IPS-15b (cell line): ENCODE measurements at regions not wholly inside any gene's neighbourhood (a gene's known extent, or its start where the extent isn't known, plus 50 kb on each side); places are given as distances from the start of the nearest gene placed in this dataset.

ENCODE experiments used
- H3K27me3 ChIP-seq: one replicate; pipeline ENCODE4 v1.6.1; 2013; ENCODE audit warnings: low read length; ENCODE audit not compliant: control insufficient read depth, insufficient read depth
- H3K36me3 ChIP-seq: one replicate; pipeline ENCODE4 v1.6.1; 2013; ENCODE audit warnings: low read length; ENCODE audit not compliant: control insufficient read depth, insufficient read depth
- H3K4me1 ChIP-seq: one replicate; pipeline ENCODE4 v1.6.1; 2013; ENCODE audit warnings: mild to moderate bottlenecking, low read length; ENCODE audit not compliant: control insufficient read depth, insufficient read depth
- H3K4me3 ChIP-seq: one replicate; pipeline ENCODE4 v1.5.1; 2013; ENCODE audit warnings: low read depth, low read length
- H3K9ac ChIP-seq: one replicate; pipeline ENCODE4 v1.6.1; 2013; ENCODE audit warnings: low read depth, mild to moderate bottlenecking, low read length
- H3K9me3 ChIP-seq: one replicate; pipeline ENCODE4 v1.6.1; 2013; ENCODE audit warnings: mild to moderate bottlenecking, low read length; ENCODE audit not compliant: control insufficient read depth, insufficient read depth

DNA sequence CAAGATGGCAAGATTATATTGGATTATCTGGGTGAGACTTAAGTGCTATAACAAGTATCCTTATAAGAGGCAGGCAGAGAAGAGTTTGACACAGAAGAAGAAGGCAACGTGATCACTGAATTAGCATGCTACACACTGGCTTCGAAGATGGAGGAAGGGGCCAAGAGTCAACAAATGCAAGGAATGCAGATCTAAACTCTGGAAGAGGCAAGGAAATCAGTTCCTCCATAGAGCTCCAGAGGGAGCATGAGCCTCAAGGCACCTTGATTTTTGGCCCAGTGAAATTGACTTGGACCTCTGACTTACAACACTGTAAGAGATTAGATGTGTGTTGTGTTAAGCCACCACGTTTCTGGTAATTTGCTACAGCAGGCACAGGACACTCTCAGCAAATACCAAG lies 536.4 kb upstream of the SEL1L start:
- Histone ChIP-seq H3K36me3 (no peaks in the 10 kb centered on the region), H3K27me3 (no peaks in the 10 kb centered on the region), H3K4me3 (no peak overlapping the region), H3K9ac (no peak overlapping the region), H3K4me1 (no peaks in the 10 kb centered on the region), H3K9me3 (no peaks in the 10 kb centered on the region)

DNA sequence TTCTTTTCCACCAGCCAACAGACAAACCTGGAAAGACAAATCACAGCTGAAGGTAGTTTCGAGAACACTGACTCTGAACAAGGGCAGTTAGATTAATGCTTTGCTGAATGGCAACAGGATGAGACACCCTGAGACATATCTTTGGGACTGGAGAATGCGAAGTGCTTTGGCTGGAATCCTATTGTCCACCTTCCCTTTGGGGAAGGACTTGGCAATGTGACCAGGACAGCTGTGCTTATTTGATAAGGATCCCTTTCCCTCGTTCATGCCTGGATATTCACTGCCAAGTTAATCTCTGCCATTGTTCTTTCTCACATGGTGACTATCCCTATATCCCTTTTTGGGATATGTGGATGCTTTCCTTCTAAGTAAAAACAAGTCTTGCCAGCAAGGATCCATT lies 537.1 kb upstream of the SEL1L start:
- no peaks in the 10 kb centered on the region for H3K4me1 ChIP-seq
- no peak overlapping the region for H3K9ac ChIP-seq
- H3K9me3 ChIP-seq, result no peaks in the 10 kb centered on the region
- no peaks in the 10 kb centered on the region for H3K27me3 ChIP-seq
- no peaks in the 10 kb centered on the region for H3K36me3 ChIP-seq
- no peak overlapping the region for H3K4me3 ChIP-seq

DNA sequence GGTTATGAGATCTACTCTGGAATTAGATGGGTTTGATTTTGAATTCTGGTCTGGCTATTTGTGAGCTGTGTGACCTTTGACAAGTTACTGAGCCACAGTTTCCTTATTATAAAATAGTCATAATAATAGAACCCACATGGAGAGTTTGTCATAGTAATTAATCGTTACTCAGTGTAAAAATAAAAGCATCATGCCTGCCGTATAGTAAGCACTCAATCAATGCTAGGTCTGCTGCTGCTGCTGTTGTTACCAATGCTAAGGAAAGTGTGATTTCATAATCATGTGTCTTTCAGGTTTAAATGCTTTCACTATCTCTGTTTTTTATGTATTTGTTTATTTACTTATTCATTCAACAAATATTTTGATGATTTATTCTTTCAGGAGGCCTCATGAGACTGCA lies 539.9 kb upstream of the SEL1L start:
- Histone ChIP-seq H3K36me3 (no peaks in the 10 kb centered on the region), H3K9ac (no peak overlapping the region), H3K4me1 (no peaks in the 10 kb centered on the region), H3K4me3 (no peak overlapping the region), H3K27me3 (no peaks in the 10 kb centered on the region), H3K9me3 (no peaks in the 10 kb centered on the region)

DNA sequence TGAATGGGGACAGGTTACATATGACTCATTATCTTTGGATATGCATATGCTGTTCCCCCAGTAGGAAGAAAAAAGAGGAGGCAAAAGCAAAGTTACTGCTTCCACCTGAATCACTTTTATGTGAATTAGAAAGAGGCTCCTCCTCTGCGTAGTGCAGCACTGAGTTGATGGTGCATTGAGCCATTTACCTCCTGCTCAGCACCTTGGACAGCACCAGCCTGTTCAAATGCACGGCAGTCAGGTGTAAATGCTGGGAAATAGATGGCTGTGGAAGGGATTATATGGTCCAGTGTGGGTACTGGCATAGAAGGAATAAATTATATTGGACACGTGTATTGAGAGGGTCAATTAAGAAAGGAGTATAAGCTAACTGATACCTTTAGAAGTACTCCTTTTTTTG lies 541.9 kb upstream of the SEL1L start:
- no peak overlapping the region for H3K9ac ChIP-seq
- peaks cover 7% of the 10 kb centered on the region for H3K4me1 ChIP-seq
- H3K27me3 ChIP-seq, result no peaks in the 10 kb centered on the region
- H3K36me3 ChIP-seq, result no peaks in the 10 kb centered on the region
- no peak overlapping the region for H3K4me3 ChIP-seq
- H3K9me3 ChIP-seq, result no peaks in the 10 kb centered on the region

DNA sequence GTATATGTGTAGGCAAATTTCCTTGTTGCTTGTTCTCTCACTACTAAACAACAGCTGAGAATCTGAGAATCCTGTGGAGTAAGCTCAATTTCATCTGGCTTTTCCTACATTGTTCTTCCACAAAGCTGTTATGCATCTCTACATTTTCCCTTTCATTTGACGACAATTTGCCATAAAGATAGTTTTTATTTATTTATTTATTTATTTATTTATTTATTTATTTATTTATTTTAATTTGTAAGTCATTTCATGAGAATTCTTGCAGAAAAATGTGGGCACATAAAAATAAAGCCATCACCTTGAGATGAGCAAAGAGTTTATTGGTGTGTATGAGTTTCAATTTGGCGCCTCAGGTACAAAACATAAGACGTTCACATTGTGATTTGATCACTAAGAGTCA lies 545.9 kb upstream of the SEL1L start:
- no peaks in the 10 kb centered on the region for H3K36me3 ChIP-seq
- H3K9me3 ChIP-seq, result no peaks in the 10 kb centered on the region
- H3K4me3 ChIP-seq, result no peak overlapping the region
- no peaks in the 10 kb centered on the region for H3K27me3 ChIP-seq
- no peak overlapping the region for H3K9ac ChIP-seq
- peaks cover 19% of the 10 kb centered on the region for H3K4me1 ChIP-seq

DNA sequence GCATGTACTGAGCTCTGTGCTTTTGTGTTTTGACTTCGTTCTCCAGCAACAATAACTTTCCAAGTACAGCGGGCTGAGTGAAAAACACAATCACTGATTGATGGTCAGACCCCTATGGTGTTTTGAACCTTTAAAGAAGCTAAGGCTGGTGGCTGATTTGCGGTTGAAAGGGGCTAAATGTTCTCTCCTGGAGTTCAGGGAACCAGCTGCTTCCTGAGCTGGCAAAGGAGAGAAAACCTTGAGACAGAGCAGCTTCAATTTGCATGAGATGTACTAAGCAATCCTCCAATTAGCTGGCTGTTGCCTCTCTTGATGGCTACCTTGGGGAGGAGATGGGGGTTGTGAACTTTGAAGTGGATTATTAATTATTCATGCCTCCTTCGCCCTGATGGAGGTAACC lies 546.7 kb upstream of the SEL1L start:
- Histone ChIP-seq H3K9ac (no peak overlapping the region), H3K4me1 (peaks cover 19% of the 10 kb centered on the region), H3K36me3 (no peaks in the 10 kb centered on the region), H3K4me3 (no peak overlapping the region), H3K27me3 (no peaks in the 10 kb centered on the region), H3K9me3 (no peaks in the 10 kb centered on the region)

DNA sequence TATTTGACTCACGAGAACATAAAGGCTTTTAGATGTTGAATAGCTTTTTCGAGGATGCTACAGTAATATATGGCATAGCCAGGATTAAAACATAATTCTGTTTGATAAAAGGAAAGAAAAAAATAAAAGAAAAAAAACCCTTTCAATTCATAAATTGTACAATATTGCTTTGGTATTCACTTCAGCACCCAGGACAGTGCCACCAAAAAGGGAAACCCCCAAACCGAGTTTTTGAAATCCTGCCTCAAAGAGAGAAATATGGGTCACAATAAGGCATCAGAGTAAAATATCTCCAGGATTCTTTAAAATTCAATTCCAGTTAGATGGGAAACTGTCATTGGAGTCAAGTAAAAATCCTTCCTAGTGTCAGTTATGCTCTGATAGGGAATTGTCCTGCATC lies 551.2 kb upstream of the SEL1L start:
- Histone ChIP-seq H3K36me3 (no peaks in the 10 kb centered on the region), H3K9ac (no peak overlapping the region), H3K4me1 (peaks cover 18% of the 10 kb centered on the region), H3K4me3 (no peak overlapping the region), H3K27me3 (no peaks in the 10 kb centered on the region), H3K9me3 (no peaks in the 10 kb centered on the region)

DNA sequence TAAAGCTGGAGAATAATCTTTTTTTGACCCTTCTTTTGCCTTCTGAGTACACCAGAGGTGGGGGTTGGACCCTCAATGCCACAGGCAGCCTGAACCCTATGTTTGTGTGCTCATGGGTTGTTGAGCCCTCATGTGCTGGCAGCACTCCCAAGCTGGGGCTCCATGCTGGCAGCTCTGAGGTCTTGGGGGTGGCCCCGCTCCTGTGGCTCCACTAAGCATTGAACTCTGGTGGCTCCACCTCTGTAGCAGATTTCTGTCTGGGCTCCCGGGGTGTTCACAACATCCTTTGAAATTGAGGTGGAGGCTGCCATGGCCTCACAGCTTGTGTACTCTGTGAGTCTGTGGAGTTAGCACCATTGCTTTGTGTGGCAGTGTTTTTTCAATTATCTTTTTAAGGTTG lies 557.4 kb upstream of the SEL1L start:
- H3K36me3 ChIP-seq, result no peaks in the 10 kb centered on the region
- peaks cover 2% of the 10 kb centered on the region for H3K4me1 ChIP-seq
- H3K9me3 ChIP-seq, result no peaks in the 10 kb centered on the region
- H3K27me3 ChIP-seq, result no peaks in the 10 kb centered on the region
- no peak overlapping the region for H3K4me3 ChIP-seq
- H3K9ac ChIP-seq, result no peak overlapping the region

DNA sequence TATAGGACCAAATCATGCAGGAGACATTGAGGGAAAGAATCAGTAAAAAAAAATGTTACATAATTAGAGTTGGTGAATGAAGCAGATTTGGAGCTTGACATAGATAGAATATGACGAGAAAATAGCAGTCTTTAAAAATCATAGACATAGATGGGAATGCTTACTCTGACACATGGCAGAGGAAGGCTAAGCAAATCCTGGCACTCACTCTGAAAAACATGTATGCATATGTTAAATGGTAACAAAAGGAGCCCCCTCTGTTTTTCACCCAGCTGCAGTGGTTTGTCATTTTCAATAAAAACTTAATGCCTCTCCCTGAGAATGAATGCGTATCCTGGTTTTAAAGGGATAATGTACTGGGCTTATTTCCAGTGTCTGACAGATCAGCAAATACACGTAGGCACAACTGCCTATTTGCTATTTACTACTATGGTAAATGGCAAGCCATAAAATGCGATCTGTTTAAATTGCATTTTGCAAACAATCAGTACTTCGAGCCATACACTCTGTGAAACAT lies 561.2 kb upstream of the SEL1L start:
- Histone ChIP-seq H3K4me1 (peaks cover 2% of the 10 kb centered on the region), H3K36me3 (no peaks in the 10 kb centered on the region), H3K9ac (no peak overlapping the region), H3K9me3 (no peaks in the 10 kb centered on the region), H3K4me3 (no peak overlapping the region), H3K27me3 (no peaks in the 10 kb centered on the region)

DNA sequence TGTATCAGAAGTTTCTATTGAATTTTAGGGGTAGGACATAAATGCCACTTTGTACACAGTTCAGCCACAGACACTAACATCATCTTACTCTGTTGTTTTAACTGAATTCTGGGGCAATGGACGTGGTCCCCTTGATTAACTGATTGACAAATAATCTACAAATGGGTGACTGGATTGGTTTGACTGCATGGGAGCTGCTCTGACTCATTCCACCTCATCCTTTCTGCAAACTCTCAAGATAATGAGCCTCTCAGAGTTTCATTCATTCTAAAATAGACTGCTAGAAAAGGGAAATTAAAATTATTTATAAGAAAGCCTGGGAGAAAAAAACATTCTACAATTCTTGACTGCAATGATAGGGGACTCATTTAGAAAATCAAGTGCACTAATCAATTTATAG lies 570.4 kb upstream of the SEL1L start:
- Histone ChIP-seq H3K36me3 (no peaks in the 10 kb centered on the region), H3K9me3 (no peaks in the 10 kb centered on the region), H3K27me3 (no peaks in the 10 kb centered on the region), H3K4me1 (no peaks in the 10 kb centered on the region), H3K4me3 (no peak overlapping the region), H3K9ac (no peak overlapping the region)

DNA sequence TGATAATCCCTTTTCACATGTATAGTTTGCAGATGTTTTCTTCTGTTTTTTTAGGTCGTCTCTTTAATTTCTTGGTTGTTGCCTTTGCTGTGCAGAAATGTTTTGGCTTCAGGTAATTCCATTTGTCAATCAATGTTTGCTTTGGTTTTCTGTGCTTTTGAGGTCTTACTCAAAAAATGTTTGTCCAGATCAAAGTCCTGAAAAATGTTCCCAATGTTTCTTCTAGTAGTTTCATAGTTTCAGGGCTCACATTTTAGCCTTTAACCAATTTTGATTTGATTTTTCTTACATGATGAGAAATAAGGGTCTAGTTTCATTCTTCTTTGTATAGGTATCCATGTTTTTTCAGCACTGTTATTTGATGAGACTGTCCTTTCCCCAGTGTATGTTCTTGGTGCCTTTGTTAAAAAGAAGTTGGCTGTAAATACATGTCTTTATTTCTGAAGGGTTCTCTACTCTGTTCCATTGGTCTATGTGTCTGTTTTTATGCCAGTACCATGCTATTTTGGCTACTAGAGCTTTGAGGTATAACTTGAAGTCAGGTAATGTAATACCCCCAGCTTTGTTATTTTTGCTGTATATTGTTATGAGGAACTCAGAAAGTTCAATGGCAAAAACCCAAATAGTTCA lies 578.7 kb upstream of the SEL1L start:
- Histone ChIP-seq H3K4me1 (no peaks in the 10 kb centered on the region), H3K27me3 (no peaks in the 10 kb centered on the region), H3K36me3 (no peaks in the 10 kb centered on the region), H3K4me3 (no peak overlapping the region), H3K9me3 (no peaks in the 10 kb centered on the region), H3K9ac (no peak overlapping the region)

DNA sequence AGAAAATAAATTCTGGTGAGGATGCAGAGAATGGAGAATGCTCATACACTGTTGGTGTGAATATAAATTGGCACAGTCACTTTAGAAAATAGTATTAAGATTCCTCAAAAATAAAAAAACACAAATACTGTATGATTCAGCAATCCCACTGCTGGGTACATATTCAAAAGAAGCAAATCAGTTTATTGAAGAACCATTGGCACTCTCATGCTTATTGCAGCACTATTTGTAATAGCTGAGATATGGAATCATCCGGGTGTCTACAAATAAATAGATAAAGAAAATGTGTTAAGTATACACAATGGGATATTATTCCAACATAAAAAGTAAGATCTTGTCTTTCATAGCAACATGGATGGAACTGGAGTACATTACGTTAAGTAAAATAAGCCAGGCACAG lies 579.4 kb upstream of the SEL1L start:
- Histone ChIP-seq H3K9me3 (no peaks in the 10 kb centered on the region), H3K36me3 (no peaks in the 10 kb centered on the region), H3K27me3 (no peaks in the 10 kb centered on the region), H3K4me3 (no peak overlapping the region), H3K9ac (no peak overlapping the region), H3K4me1 (no peaks in the 10 kb centered on the region)
